ENCODE measurements at regions not wholly inside any gene's neighbourhood (a gene's known extent, or its start where the extent isn't known, plus 50 kb on each side); places are given as distances from the start of the nearest gene placed in this dataset.
"Not testable (repeated sequence)": the region's sequence is repeated elsewhere in the genome, so short reads cannot be mapped to it uniquely, and the experiment has no call there.

- Histone ChIP-seq H3K4me1 (ENCODE audit: control insufficient read depth, insufficient read depth, low read length) (no peaks in the 10 kb centered on the region), H3K9me3 (ENCODE audit: control insufficient read depth, insufficient read depth, low read depth, low read length) (no peaks in the 10 kb centered on the region), H3K27ac (ENCODE audit: low read length) (no peak overlapping the region), H3K27me3 (ENCODE audit: control insufficient read depth, insufficient read depth, low read length) (no peaks in the 10 kb centered on the region), H3K4me3 (ENCODE audit: low read depth in 2 of 2, low read length in 2 of 2) (no peak overlapping the region), H3K36me3 (ENCODE audit: control insufficient read depth, insufficient read depth, low read length) (no peaks in the 10 kb centered on the region)
- POLR2A ChIA-PET: no interaction called here
- intact Hi-C loops (cut with micrococcal nuclease; ENCODE audit: unreplicated experiment) (no loop called here), in situ Hi-C loops (cut with HindIII; ENCODE audit: low pct_unique_long_range_greater_than_20kb, low sequenced_read_pairs) (no loop called here)
- no TSS peak for BruUV-seq (replicated peaks)
- no peak for ATAC-seq
- no peak for DNase-seq (ENCODE audit: low read depth, low spot score)
- no peak for TF ChIP-seq SIN3A (IDR thresholded peaks at IDR 0.05; ENCODE audit: borderline replicate concordance, insufficient read depth, low read depth, low read length)
- no peak for TF ChIP-seq POLR2AphosphoS5 (IDR thresholded peaks at IDR 0.05; ENCODE audit: low read depth, low read length)
- no peak for TF ChIP-seq CTCF (IDR thresholded peaks at IDR 0.05)
- no peak for TF ChIP-seq TCF7L2 (IDR thresholded peaks at IDR 0.05; ENCODE audit: low read depth, low read length)
- TF ChIP-seq, protein P1, sequence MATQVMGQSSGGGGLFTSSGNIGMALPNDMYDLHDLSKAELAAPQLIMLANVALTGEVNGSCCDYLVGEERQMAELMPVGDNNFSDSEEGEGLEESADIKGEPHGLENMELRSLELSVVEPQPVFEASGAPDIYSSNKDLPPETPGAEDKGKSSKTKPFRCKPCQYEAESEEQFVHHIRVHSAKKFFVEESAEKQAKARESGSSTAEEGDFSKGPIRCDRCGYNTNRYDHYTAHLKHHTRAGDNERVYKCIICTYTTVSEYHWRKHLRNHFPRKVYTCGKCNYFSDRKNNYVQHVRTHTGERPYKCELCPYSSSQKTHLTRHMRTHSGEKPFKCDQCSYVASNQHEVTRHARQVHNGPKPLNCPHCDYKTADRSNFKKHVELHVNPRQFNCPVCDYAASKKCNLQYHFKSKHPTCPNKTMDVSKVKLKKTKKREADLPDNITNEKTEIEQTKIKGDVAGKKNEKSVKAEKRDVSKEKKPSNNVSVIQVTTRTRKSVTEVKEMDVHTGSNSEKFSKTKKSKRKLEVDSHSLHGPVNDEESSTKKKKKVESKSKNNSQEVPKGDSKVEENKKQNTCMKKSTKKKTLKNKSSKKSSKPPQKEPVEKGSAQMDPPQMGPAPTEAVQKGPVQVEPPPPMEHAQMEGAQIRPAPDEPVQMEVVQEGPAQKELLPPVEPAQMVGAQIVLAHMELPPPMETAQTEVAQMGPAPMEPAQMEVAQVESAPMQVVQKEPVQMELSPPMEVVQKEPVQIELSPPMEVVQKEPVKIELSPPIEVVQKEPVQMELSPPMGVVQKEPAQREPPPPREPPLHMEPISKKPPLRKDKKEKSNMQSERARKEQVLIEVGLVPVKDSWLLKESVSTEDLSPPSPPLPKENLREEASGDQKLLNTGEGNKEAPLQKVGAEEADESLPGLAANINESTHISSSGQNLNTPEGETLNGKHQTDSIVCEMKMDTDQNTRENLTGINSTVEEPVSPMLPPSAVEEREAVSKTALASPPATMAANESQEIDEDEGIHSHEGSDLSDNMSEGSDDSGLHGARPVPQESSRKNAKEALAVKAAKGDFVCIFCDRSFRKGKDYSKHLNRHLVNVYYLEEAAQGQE (IDR thresholded peaks at IDR 0.05; ENCODE audit: insufficient read depth in 1 of 2, low read depth in 2 of 2, low read length in 1 of 2): no peak
- CTCF ChIA-PET: no interaction called here
Measured at GRCh38 chr7:29651477-29651876, 87.8 kb downstream of the PRR15 start.

GRCh38 chr7:29652556-29652955 is 88.9 kb downstream of the PRR15 start:
- ChIA-PET POLR2A (no interaction called here), CTCF (no interaction called here)
- DNase-seq (ENCODE audit: low read depth, low spot score) (no peak), ATAC-seq (no peak)
- no peak overlapping the region for H3K4me3 ChIP-seq (ENCODE audit: low read depth in 2 of 2, low read length in 2 of 2)
- no peaks in the 10 kb centered on the region for H3K9me3 ChIP-seq (ENCODE audit: control insufficient read depth, insufficient read depth, low read depth, low read length)
- intact Hi-C loops (cut with micrococcal nuclease; ENCODE audit: unreplicated experiment) (no loop called here), in situ Hi-C loops (cut with HindIII; ENCODE audit: low pct_unique_long_range_greater_than_20kb, low sequenced_read_pairs) (no loop called here)
- no peak for TF ChIP-seq POLR2AphosphoS5 (IDR thresholded peaks at IDR 0.05; ENCODE audit: low read depth, low read length)
- TF ChIP-seq SIN3A (IDR thresholded peaks at IDR 0.05; ENCODE audit: borderline replicate concordance, insufficient read depth, low read depth, low read length): no peak
- no peak overlapping the region for H3K27ac ChIP-seq (ENCODE audit: low read length)
- H3K4me1 ChIP-seq (ENCODE audit: control insufficient read depth, insufficient read depth, low read length): no peaks in the 10 kb centered on the region
- BruUV-seq (replicated peaks): no TSS peak
- H3K36me3 ChIP-seq (ENCODE audit: control insufficient read depth, insufficient read depth, low read length): no peaks in the 10 kb centered on the region
- H3K27me3 ChIP-seq (ENCODE audit: control insufficient read depth, insufficient read depth, low read length): no peaks in the 10 kb centered on the region

DNA sequence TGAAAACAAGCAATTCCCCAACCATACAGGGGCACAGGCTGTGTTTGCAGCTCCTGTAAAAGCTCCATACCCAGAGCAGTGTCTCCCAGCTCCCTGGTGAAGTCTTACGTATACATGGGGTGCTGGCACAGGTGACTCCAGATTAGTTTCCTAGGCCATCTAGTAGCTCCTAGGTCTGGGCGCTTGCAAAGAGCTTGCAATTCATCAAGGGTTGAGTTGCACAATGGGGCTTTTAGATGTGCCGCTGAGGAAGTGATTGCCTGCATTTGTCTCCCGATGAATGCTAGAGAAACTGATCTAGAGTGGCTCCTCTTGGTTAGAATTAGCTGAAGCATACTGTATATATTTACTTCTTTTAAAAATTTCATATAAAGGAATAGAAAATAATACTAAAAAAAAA is 90.7 kb downstream of the PRR15 start:
- in situ Hi-C loops (cut with HindIII; ENCODE audit: low pct_unique_long_range_greater_than_20kb, low sequenced_read_pairs); H3K27ac ChIP-seq (ENCODE audit: low read length); ATAC-seq; H3K4me1 ChIP-seq (ENCODE audit: control insufficient read depth, insufficient read depth, low read length); POLR2A ChIA-PET; H3K27me3 ChIP-seq (ENCODE audit: control insufficient read depth, insufficient read depth, low read length); H3K4me3 ChIP-seq (ENCODE audit: low read depth in 2 of 2, low read length in 2 of 2); BruUV-seq (replicated peaks); DNase-seq (ENCODE audit: low read depth, low spot score); intact Hi-C loops (cut with micrococcal nuclease; ENCODE audit: unreplicated experiment); CTCF ChIA-PET; H3K9me3 ChIP-seq (ENCODE audit: control insufficient read depth, insufficient read depth, low read depth, low read length); H3K36me3 ChIP-seq (ENCODE audit: control insufficient read depth, insufficient read depth, low read length): not testable (repeated sequence)

All from Panc1 (cell line).